HEK293 (cell line): ENCODE measurements at regions not wholly inside any gene's neighbourhood (a gene's known extent, or its start where the extent isn't known, plus 50 kb on each side); places are given as distances from the start of the nearest gene placed in this dataset.

Source experiments
- CTCF ChIA-PET: fragments of 350-600 bp; formaldehyde crosslinking; extraction: SDS; loops from one replicate; lab custom pipeline; 2021; ENCODE audit warnings: antibody characterized with exemption; lab: Yijun Ruan, JAX
- POLR2A ChIA-PET: fragments of 300-600 bp; formaldehyde crosslinking; extraction: SDS; loops from one replicate; lab custom pipeline; 2020; ENCODE audit warnings: antibody characterized with exemption, inconsistent platforms; lab: Yijun Ruan, JAX
- H3K27ac ChIP-seq: fragments of 200-500 bp; sonication (Bioruptor generic); 2 replicates; pipeline ENCODE4 v1.5.1; 2014; ENCODE audit warnings: low read depth, low read length, control low read depth, inconsistent platforms; ENCODE audit errors: extremely low read depth
- H3K36me3 ChIP-seq, 2 experiments: fragments of 200-500 bp in 1 of 2; sonication (Bioruptor generic) in 1 of 2; 1 replicate in 1 of 2; 2 replicates in 1 of 2; pipeline ENCODE4 v1.5.1; 2014 to 2017; ENCODE audit warnings: inconsistent platforms in 2 of 2, low read length in 2 of 2; ENCODE audit not compliant: control insufficient read depth in 2 of 2, insufficient read depth in 1 of 2
- H3K4me1 ChIP-seq: fragments of 200-500 bp; sonication (Bioruptor generic); 2 replicates; pipeline ENCODE4 v1.5.1; 2014; ENCODE audit warnings: mild to moderate bottlenecking, low read length, inconsistent platforms; ENCODE audit not compliant: control insufficient read depth, insufficient read depth
- H3K4me3 ChIP-seq: 2 replicates; pipeline ENCODE4 v1.5.1; 2011; ENCODE audit warnings: low read depth, mild to moderate bottlenecking, control low read depth, low read length, moderate library complexity
- H3K9me3 ChIP-seq: fragments of 200-500 bp; sonication (Bioruptor generic); 2 replicates; pipeline ENCODE4 v1.5.1; 2014; ENCODE audit warnings: low read depth, low read length, inconsistent platforms; ENCODE audit not compliant: control insufficient read depth, insufficient read depth
- ELK4 ChIP-seq: IDR thresholded peaks from 2 replicates; pipeline ENCODE4 v1.6.1; 2011; ENCODE audit warnings: mild to moderate bottlenecking, low read depth, low read length, borderline replicate concordance
- GLIS2 ChIP-seq: fragments of 450-650 bp; formaldehyde crosslinking; IDR thresholded peaks from 2 replicates; pipeline ENCODE4 v1.5.1; 2016; ENCODE audit warnings: missing biosample characterization, missing genetic modification characterization
- HOXA7 ChIP-seq: sonication (generic); formaldehyde crosslinking; IDR thresholded peaks from 2 replicates; pipeline ENCODE4 v1.8.1; 2022; ENCODE audit warnings: missing genetic modification reagents, borderline replicate concordance
- IKZF3 ChIP-seq: fragments of 450-650 bp; IDR thresholded peaks from 2 replicates; pipeline ENCODE4 v1.5.0; 2018; ENCODE audit warnings: missing biosample characterization, mild to moderate bottlenecking, missing genetic modification characterization, moderate library complexity
- PRDM2 ChIP-seq: fragments of 450-650 bp; formaldehyde crosslinking; IDR thresholded peaks from 2 replicates; pipeline ENCODE4 v1.5.1; 2016; ENCODE audit warnings: missing biosample characterization, missing genetic modification characterization, borderline replicate concordance
- SP2 ChIP-seq: fragments of 450-650 bp; formaldehyde crosslinking; IDR thresholded peaks from 2 replicates; pipeline ENCODE4 v1.5.1; 2016; ENCODE audit warnings: missing biosample characterization, missing genetic modification characterization
- SP7 ChIP-seq: fragments of 450-650 bp; formaldehyde crosslinking; IDR thresholded peaks from 2 replicates; pipeline ENCODE4 v1.5.1; 2016; ENCODE audit warnings: missing biosample characterization, missing genetic modification characterization
- TRIM28 ChIP-seq: IDR thresholded peaks from 2 replicates; pipeline ENCODE4 v1.6.1; 2011; ENCODE audit warnings: low read length, control low read depth, borderline replicate concordance
- ZBTB17 ChIP-seq: fragments of 450-650 bp; formaldehyde crosslinking; IDR thresholded peaks from 2 replicates; pipeline ENCODE4 v1.5.1; 2016; ENCODE audit warnings: missing biosample characterization, missing genetic modification characterization
- ZBTB44 ChIP-seq: fragments of 450-650 bp; IDR thresholded peaks from 2 replicates; pipeline ENCODE4 v1.5.1; 2018; ENCODE audit warnings: missing biosample characterization, mild to moderate bottlenecking, missing genetic modification characterization
- ZNF112 ChIP-seq: fragments of 450-650 bp; formaldehyde crosslinking; IDR thresholded peaks from 2 replicates; pipeline ENCODE4 v1.5.0; 2017; ENCODE audit warnings: missing biosample characterization, missing genetic modification characterization
- ZNF148 ChIP-seq: fragments of 450-650 bp; formaldehyde crosslinking; IDR thresholded peaks from 2 replicates; pipeline ENCODE4 v1.5.0; 2017; ENCODE audit warnings: missing biosample characterization, missing genetic modification characterization, borderline replicate concordance
- ZNF155 ChIP-seq: fragments of 450-650 bp; formaldehyde crosslinking; IDR thresholded peaks from 2 replicates; pipeline ENCODE4 v1.5.1; 2016; ENCODE audit warnings: missing biosample characterization, missing genetic modification characterization
- ZNF341 ChIP-seq: fragments of 450-650 bp; formaldehyde crosslinking; IDR thresholded peaks from 2 replicates; pipeline ENCODE4; 2016; ENCODE audit warnings: low read depth, missing biosample characterization, missing genetic modification characterization
- ZNF354C ChIP-seq: fragments of 450-650 bp; formaldehyde crosslinking; IDR thresholded peaks from 2 replicates; pipeline ENCODE4 v1.5.1; 2016; ENCODE audit warnings: missing biosample characterization, missing genetic modification characterization, low read depth, borderline replicate concordance
- ZNF555 ChIP-seq: fragments of 450-650 bp; formaldehyde crosslinking; conservative IDR thresholded peaks from 2 replicates; pipeline ENCODE4 v1.5.1; 2017; ENCODE audit warnings: missing biosample characterization, mild to moderate bottlenecking, missing genetic modification characterization, inconsistent platforms
- ZNF623 ChIP-seq: fragments of 450-650 bp; formaldehyde crosslinking; IDR thresholded peaks from 2 replicates; pipeline ENCODE4 v1.5.1; 2016; ENCODE audit warnings: missing biosample characterization, missing genetic modification characterization
- ZNF639 ChIP-seq: fragments of 450-650 bp; formaldehyde crosslinking; IDR thresholded peaks from 2 replicates; pipeline ENCODE4 v1.5.1; 2016; ENCODE audit warnings: missing biosample characterization, missing genetic modification characterization
- ZSCAN4 ChIP-seq: fragments of 450-650 bp; formaldehyde crosslinking; IDR thresholded peaks from 2 replicates; pipeline ENCODE4 v1.5.1; 2017; ENCODE audit warnings: missing biosample characterization, missing genetic modification characterization

GRCh38 chr12:131415781-131416180 lies 295.1 kb upstream of the SFSWAP start:
- ChIA-PET CTCF (no interaction called here), POLR2A (no interaction called here)
- H3K9me3 ChIP-seq = no peaks in the 10 kb centered on the region
- H3K36me3 ChIP-seq = no peaks in the 10 kb centered on the region
- no peak overlapping the region for H3K4me3 ChIP-seq
- H3K27ac ChIP-seq = no peak overlapping the region
- H3K4me1 ChIP-seq = no peaks in the 10 kb centered on the region
- TF ChIP-seq ZNF639 (tag by site-specific recombination) (no peak), PRDM2 (tag by site-specific recombination) (no peak), SP7 (no peak), ZBTB17 (tag by site-specific recombination) (no peak), ZBTB44 (tag by site-specific recombination) (no peak)

- Histone ChIP-seq H3K36me3 (no peaks in the 10 kb centered on the region), H3K27ac (no peak overlapping the region), H3K4me3 (no peak overlapping the region), H3K4me1 (no peaks in the 10 kb centered on the region), H3K9me3 (no peaks in the 10 kb centered on the region)
- ChIA-PET POLR2A (interaction anchor here (0.7 kb wide), 1 partner anchor 10 kb away, joined by 8 read pairs; no protein-coding TSS in a partner anchor), CTCF (interaction anchor here (0.5 to 3.5 kb wide), 2 partner anchors 36 to 155 kb away, joined by 4 to 16 read pairs; no protein-coding TSS in a partner anchor)
- no peak for TF ChIP-seq HOXA7 (CRISPR knock-in tag)
- TF ChIP-seq ZNF148 (tag by site-specific recombination) = no peak
- TF ChIP-seq IKZF3 (tag by site-specific recombination) = no peak
- no peak for TF ChIP-seq GLIS2 (tag by site-specific recombination)
- TF ChIP-seq ZNF112 (tag by site-specific recombination) = no peak
- no peak for TF ChIP-seq SP2 (tag by site-specific recombination)
- no peak for TF ChIP-seq ZNF623 (tag by site-specific recombination)
- no peak for TF ChIP-seq ZNF555 (tag by site-specific recombination)
- TF ChIP-seq ZSCAN4 = no peak
- TF ChIP-seq ELK4 = no peak
- TF ChIP-seq ZBTB44 (tag by site-specific recombination) = no peak
- no peak for TF ChIP-seq TRIM28
- TF ChIP-seq ZNF341 (tag by site-specific recombination) = no peak
- TF ChIP-seq ZNF354C (tag by site-specific recombination) = no peak
- TF ChIP-seq ZNF155 (tag by site-specific recombination) = no peak
Measured at GRCh38 chr12:131418121-131418520, 292.8 kb upstream of the SFSWAP start.
